ENCODE measurements at regions not wholly inside any gene's neighbourhood (a gene's known extent, or its start where the extent isn't known, plus 50 kb on each side); places are given as distances from the start of the nearest gene placed in this dataset.

GRCh38 chrX:18034945-18035344, 173.8 kb upstream of the RAI2 start:
- H4K20me1 ChIP-seq (replicated peaks; ENCODE audit: control insufficient read depth, insufficient read depth, low read length): no peaks in the 10 kb centered on the region
- H2AFZ ChIP-seq (ENCODE audit: low read depth, low read length): no peak overlapping the region
- H3K27me3 ChIP-seq (ENCODE audit: control insufficient read depth in 2 of 2, insufficient read depth in 2 of 2, low read length in 2 of 2): no peaks in the 10 kb centered on the region
- H3K9me3 ChIP-seq (replicated peaks; ENCODE audit: control insufficient read depth, insufficient read depth, low read depth, low read length): no peaks in the 10 kb centered on the region
- ATAC-seq (no peak), DNase-seq (ENCODE audit: extremely low read depth in 1 of 4, low spot score in 3 of 4) (no peak), FAIRE-seq (no peak)
- H3K9me1 ChIP-seq (ENCODE audit: control insufficient read depth, insufficient read depth, low read length): no peaks in the 10 kb centered on the region
- H3K79me2 ChIP-seq (ENCODE audit: control insufficient read depth, insufficient read depth, low read length): no peaks in the 10 kb centered on the region
- H3K4me2 ChIP-seq (ENCODE audit: insufficient read depth, low read length): no peak overlapping the region
- no peak for TF ChIP-seq NFIX (CRISPR knock-in tag; IDR thresholded peaks at IDR 0.05; ENCODE audit: low read depth)
- TF ChIP-seq RBM22 (IDR thresholded peaks at IDR 0.05; ENCODE audit: low read depth, low read length, poor library complexity, severe bottlenecking): no peak
- TF ChIP-seq SP2 (IDR thresholded peaks at IDR 0.05; ENCODE audit: extremely low read depth, low read depth, low read length, poor library complexity, severe bottlenecking): no peak
- TF ChIP-seq, protein P1, sequence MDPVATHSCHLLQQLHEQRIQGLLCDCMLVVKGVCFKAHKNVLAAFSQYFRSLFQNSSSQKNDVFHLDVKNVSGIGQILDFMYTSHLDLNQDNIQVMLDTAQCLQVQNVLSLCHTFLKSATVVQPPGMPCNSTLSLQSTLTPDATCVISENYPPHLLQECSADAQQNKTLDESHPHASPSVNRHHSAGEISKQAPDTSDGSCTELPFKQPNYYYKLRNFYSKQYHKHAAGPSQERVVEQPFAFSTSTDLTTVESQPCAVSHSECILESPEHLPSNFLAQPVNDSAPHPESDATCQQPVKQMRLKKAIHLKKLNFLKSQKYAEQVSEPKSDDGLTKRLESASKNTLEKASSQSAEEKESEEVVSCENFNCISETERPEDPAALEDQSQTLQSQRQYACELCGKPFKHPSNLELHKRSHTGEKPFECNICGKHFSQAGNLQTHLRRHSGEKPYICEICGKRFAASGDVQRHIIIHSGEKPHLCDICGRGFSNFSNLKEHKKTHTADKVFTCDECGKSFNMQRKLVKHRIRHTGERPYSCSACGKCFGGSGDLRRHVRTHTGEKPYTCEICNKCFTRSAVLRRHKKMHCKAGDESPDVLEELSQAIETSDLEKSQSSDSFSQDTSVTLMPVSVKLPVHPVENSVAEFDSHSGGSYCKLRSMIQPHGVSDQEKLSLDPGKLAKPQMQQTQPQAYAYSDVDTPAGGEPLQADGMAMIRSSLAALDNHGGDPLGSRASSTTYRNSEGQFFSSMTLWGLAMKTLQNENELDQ (CRISPR knock-in tag; IDR thresholded peaks at IDR 0.05; ENCODE audit: borderline replicate concordance): no peak
- no peak for TF ChIP-seq FOS (IDR thresholded peaks at IDR 0.05; ENCODE audit: extremely low read depth, insufficient read length)
- TF ChIP-seq NRF1 (conservative IDR thresholded peaks at IDR 0.05 in 1 of 2, IDR thresholded peaks at IDR 0.05 in 1 of 2): no peak
- no peak for TF ChIP-seq CTCFL (IDR thresholded peaks at IDR 0.05; ENCODE audit: borderline replicate concordance, insufficient read depth, low read depth, low read length, poor library complexity, severe bottlenecking)
- TF ChIP-seq MTF1 (CRISPR knock-in tag; IDR thresholded peaks at IDR 0.05; ENCODE audit: borderline replicate concordance): no peak
- no peak for TF ChIP-seq KLF10 (CRISPR knock-in tag; IDR thresholded peaks at IDR 0.05)
- TF ChIP-seq, protein P2, sequence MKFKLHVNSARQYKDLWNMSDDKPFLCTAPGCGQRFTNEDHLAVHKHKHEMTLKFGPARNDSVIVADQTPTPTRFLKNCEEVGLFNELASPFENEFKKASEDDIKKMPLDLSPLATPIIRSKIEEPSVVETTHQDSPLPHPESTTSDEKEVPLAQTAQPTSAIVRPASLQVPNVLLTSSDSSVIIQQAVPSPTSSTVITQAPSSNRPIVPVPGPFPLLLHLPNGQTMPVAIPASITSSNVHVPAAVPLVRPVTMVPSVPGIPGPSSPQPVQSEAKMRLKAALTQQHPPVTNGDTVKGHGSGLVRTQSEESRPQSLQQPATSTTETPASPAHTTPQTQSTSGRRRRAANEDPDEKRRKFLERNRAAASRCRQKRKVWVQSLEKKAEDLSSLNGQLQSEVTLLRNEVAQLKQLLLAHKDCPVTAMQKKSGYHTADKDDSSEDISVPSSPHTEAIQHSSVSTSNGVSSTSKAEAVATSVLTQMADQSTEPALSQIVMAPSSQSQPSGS (CRISPR knock-in tag; IDR thresholded peaks at IDR 0.05): no peak
- in situ Hi-C loops (cut with MboI) (no loop called here), intact Hi-C loops (cut with micrococcal nuclease) (no loop called here)
- H3K4me3 ChIP-seq: no peak overlapping the region
- no peaks in the 10 kb centered on the region for H3K36me3 ChIP-seq (ENCODE audit: control insufficient read depth, insufficient read depth, low read length)
- no TSS peak for BruUV-seq (replicated peaks)
- ChIA-PET CTCF (ENCODE audit: low intra/inter-chr PET ratio) (no interaction called here), POLR2A (no interaction called here)
- H3K9ac ChIP-seq (ENCODE audit: insufficient read depth in 1 of 2, low read depth in 2 of 2, low read length in 2 of 2): no peak overlapping the region
- WGBS (ENCODE audit: insufficient coverage, low coverage, missing lambda C conversion rate): 5% methylated on average over 2 of the region's 2 CpGs
- H3K4me1 ChIP-seq (replicated peaks in 1 of 2; ENCODE audit: control insufficient read depth in 2 of 2, insufficient read depth in 2 of 2, low read length in 2 of 2): no peaks in the 10 kb centered on the region
- no peak overlapping the region for H3K27ac ChIP-seq (ENCODE audit: extremely low read depth, low read depth, low read length)

All from K562 (cell line).